ENCODE measurements at regions not wholly inside any gene's neighbourhood (a gene's known extent, or its start where the extent isn't known, plus 50 kb on each side); places are given as distances from the start of the nearest gene placed in this dataset.
"Not testable (repeated sequence)": the region's sequence is repeated elsewhere in the genome, so short reads cannot be mapped to it uniquely, and the experiment has no call there.

- DNase-seq (ENCODE audit: low spot score) = no peak
These were observed 372.3 kb upstream of the NRP1 start for GRCh38 chr10:33706746-33707145.

- no peak for DNase-seq (ENCODE audit: low spot score)
These were observed 371.7 kb upstream of the NRP1 start for GRCh38 chr10:33706191-33706590.

DNA sequence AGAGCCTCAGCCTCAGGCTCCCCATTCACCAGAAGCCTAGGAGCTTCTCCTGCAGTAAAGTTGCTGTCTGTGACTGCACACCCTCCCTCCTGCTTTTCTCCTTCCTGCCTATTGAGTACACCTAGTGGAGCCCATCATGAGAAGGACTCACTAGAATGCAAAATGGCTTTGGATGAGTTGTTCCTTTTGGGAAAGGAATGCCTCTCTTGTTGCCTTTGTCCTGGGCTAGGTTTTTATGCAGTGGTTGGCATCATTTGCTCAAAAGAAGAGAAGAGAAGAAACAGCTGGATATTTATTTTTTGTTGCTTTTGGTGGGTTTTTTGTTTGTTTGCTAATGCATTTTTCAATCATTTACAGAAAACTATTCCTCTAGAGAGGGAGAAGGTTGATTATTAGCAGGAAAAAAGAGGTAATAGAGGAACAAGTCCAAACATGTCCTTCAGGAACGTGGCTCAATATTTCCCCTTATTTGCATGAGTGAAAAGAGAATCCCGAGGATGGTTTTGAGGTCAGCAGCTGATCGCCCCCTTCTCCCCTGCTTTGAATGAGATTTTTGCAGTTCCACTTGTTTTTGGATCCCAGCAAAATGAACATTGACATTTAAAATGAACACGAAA is 369.9 kb upstream of the NRP1 start:
- DNase-seq (ENCODE audit: low spot score) = no peak

DNA sequence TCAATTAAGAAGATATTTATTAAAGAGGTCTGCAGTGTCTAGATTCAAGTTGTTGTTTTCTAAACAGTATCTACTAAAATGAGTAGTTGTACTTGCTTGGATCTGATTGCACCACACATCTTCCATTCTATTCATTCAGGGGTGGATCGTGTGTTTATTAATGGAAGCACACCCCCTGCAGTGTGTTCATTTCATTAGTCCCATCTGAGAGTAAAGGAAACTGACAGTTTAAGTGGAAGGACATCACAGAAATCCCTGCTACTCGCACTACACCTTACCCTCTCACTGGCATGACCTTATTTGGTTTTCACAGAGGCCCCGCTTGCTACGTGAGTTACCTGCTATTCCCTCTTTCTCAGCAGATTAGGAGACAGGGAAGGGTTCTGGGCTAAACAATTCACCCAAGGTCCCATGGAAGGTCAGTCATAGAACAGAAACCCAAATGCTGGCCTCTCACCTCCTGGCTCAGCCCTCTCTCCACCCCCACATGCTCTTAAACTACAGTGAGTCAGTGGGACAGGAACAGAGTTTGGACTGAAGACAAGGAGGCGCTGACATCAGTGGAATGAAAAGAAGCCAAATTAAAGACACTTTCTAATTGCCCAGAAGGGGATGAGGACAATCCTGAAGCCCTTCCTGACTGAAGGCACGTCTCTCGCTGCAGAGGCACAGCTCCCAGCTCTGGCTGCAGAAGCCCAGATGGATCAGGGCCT is 369.2 kb upstream of the NRP1 start:
- no peak for DNase-seq (ENCODE audit: low spot score)

GRCh38 chr10:33698033-33698432 is 363.6 kb upstream of the NRP1 start:
- no peak for DNase-seq (ENCODE audit: low spot score)

GRCh38 chr10:33697016-33697415 is 362.5 kb upstream of the NRP1 start:
- DNase-seq (ENCODE audit: low spot score) = no peak

DNA sequence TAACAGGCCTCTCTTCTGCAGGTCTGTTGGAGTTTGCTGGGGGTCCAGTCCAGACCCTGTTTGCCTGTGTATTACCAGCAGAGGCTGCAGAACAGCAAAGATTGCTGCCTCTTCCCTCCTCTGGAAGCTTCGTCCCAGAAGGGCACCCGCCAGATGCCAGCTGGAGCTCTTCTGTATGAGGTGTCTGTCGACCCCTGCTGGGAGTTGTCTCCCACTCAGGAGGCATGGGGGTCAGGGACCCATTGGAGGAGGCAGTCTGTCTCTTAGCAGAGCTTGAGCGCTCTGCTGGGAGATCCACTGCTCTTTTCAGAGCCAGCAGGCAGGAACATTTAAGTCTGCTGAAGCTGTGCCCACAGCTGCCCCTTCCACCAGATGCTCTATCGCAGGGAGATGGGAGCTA is 361.1 kb upstream of the NRP1 start:
- DNase-seq (ENCODE audit: low spot score) = no peak

- DNase-seq (ENCODE audit: low spot score) = not testable (repeated sequence)
These were observed 356.1 kb upstream of the NRP1 start for GRCh38 chr10:33690536-33690935.

DNA sequence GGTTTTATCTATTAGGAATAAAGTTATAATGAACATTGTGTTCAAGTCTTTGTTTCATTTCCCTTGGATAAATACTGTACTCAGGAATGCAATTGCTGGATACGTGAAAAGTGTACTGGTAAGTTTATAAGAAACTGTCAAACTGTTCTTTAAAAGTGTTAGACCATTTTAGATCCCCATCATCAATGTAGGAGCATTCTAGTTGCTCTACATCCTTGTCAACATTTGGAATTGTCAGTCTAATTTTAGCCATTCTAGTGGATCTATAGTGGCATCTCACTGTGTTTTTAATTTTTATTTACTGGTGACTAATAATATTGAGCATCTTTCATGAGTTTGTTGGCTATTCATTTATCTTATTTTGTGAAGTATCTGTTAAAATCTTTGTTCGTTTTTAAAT is 354.0 kb upstream of the NRP1 start:
- DNase-seq (ENCODE audit: low spot score) = no peak

DNA sequence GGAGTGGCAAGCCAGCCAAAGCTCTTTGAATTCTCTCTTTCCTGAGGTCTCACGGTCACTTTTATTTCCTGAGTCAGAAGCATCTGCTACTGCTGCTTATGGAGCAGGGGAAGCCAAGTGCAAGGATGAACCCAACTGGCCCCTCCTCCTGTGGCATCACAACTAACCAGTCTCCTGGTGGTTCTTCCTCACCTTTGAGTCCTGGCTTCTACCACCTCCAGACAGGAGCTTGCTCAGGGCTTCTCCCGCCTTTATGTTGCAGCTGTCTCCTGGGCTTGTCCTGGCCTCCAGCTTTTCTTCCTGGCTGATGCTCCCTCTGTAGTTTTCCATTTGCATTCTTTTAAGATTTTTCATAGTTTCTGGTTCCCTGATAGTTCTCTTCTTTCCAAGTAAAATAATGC is 349.7 kb upstream of the NRP1 start:
- DNase-seq (ENCODE audit: low spot score) = no peak

GRCh38 chr10:33681595-33681994 is 347.1 kb upstream of the NRP1 start:
- no peak for DNase-seq (ENCODE audit: low spot score)

GRCh38 chr10:33680036-33680435 is 345.6 kb upstream of the NRP1 start:
- DNase-seq (ENCODE audit: low spot score) = no peak

GRCh38 chr10:33676606-33677339 is 342.3 kb upstream of the NRP1 start:
- no peak for DNase-seq (ENCODE audit: low spot score)

- no peak for DNase-seq (ENCODE audit: low spot score)
These were observed 340.6 kb upstream of the NRP1 start for GRCh38 chr10:33674986-33675599.

GRCh38 chr10:33674491-33674890 is 340.0 kb upstream of the NRP1 start:
- DNase-seq (ENCODE audit: low spot score) = no peak

- DNase-seq (ENCODE audit: low spot score) = no peak
These were observed 339.5 kb upstream of the NRP1 start for GRCh38 chr10:33673839-33674415.

GRCh38 chr10:33669904-33670303 is 335.4 kb upstream of the NRP1 start:
- no peak for DNase-seq (ENCODE audit: low spot score)

DNA sequence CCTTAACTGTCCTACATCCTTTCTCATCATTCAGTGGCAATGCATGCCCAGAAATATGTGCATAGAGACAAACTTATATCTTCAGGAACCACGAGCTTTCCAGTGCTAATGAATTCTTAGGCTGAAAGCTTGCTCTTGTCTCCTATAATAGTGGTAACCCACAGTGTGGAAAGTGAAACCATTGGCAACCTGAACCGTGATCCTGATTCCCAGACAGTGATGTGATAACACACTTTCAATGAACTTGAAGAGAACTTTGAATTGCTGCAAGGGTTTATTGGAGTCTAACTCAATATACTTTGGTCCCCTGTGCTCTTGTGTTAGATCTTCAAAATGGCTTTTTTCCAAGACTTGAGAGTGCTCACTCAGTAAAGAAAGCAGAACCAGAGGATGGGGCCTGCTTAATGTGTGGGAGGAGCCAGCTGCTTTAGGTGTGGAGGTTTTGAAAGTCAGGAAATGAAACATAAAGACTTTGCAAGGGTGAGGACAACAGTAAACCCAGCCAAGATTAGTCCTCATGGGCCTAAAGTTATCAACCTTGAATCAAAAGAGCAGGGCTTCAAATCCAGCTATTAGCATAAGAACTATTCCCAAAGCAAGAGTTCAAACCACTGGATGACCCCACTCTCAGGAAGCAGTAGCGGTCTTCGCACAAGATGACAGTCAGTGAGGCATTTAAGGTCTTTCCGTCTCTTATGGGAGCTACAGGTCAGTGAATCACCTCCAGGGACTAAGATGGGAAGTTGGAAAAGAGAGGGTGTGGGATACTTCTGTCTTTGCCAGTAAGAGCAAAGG is 332.4 kb upstream of the NRP1 start:
- DNase-seq (ENCODE audit: low spot score) = no peak

GRCh38 chr10:33665501-33665900 is 331.0 kb upstream of the NRP1 start:
- no peak for DNase-seq (ENCODE audit: low spot score)

- no peak for DNase-seq (ENCODE audit: low spot score)
These were observed 329.6 kb upstream of the NRP1 start for GRCh38 chr10:33664070-33664469.

Data from SK-N-DZ (cell line).